ENCODE measurements at regions not wholly inside any gene's neighbourhood (a gene's known extent, or its start where the extent isn't known, plus 50 kb on each side); places are given as distances from the start of the nearest gene placed in this dataset.

GRCh38 chr6:84876723-84877514 lies 112.5 kb upstream of the TBX18 start:
- TF ChIP-seq KAT8 (IDR thresholded peaks at IDR 0.05; ENCODE audit: low read depth), result no peak
- no peak for TF ChIP-seq TAF1 (IDR thresholded peaks at IDR 0.05; ENCODE audit: control insufficient read depth, extremely low read depth, insufficient read depth, low read length, severe bottlenecking)
- TF ChIP-seq ZBTB1 (CRISPR knock-in tag; IDR thresholded peaks at IDR 0.05; ENCODE audit: borderline replicate concordance, low read depth), result no peak
- no peak for TF ChIP-seq KLF6 (CRISPR knock-in tag; IDR thresholded peaks at IDR 0.05; ENCODE audit: borderline replicate concordance)
- no peak for TF ChIP-seq PML (IDR thresholded peaks at IDR 0.05; ENCODE audit: low read length)
- TF ChIP-seq ARNT (IDR thresholded peaks at IDR 0.05), result no peak
- TF ChIP-seq KAT7 (CRISPR knock-in tag; IDR thresholded peaks at IDR 0.05; ENCODE audit: borderline replicate concordance), result no peak
- TF ChIP-seq SRSF7 (optimal IDR thresholded peaks at IDR 0.05; ENCODE audit: low read depth, low read length), result no peak

Measured in K562 (cell line).